ENCODE measurements at regions not wholly inside any gene's neighbourhood (a gene's known extent, or its start where the extent isn't known, plus 50 kb on each side); places are given as distances from the start of the nearest gene placed in this dataset.

DNA sequence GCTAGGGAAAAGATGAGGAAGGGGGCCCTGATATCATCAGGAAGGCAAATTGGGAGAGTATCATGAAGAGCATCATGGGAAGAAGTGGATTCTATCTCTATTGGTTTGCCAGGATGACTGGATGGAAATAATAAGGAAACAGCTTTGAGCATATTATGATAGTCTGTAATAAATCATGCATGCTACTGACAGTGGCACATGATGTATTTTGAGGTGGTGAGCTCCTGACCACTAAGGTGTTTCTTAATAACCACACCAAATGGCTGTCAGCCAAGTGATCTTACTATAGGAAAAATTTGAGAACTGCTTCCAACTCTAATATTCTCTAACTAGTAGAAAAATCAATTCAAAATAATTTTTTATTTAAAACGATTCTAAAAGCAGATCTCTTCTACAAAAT lies 548.4 kb upstream of the JAG1 start:
- TF ChIP-seq, protein P1, sequence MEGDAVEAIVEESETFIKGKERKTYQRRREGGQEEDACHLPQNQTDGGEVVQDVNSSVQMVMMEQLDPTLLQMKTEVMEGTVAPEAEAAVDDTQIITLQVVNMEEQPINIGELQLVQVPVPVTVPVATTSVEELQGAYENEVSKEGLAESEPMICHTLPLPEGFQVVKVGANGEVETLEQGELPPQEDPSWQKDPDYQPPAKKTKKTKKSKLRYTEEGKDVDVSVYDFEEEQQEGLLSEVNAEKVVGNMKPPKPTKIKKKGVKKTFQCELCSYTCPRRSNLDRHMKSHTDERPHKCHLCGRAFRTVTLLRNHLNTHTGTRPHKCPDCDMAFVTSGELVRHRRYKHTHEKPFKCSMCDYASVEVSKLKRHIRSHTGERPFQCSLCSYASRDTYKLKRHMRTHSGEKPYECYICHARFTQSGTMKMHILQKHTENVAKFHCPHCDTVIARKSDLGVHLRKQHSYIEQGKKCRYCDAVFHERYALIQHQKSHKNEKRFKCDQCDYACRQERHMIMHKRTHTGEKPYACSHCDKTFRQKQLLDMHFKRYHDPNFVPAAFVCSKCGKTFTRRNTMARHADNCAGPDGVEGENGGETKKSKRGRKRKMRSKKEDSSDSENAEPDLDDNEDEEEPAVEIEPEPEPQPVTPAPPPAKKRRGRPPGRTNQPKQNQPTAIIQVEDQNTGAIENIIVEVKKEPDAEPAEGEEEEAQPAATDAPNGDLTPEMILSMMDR (IDR thresholded peaks at IDR 0.05; ENCODE audit: insufficient read depth, low read depth, low read length) = no peak
- no peak for TF ChIP-seq EZH2 (IDR thresholded peaks at IDR 0.05; ENCODE audit: insufficient read depth, low read length)
